NCI-H748 (cell line): ENCODE measurements at regions not wholly inside any gene's neighbourhood (a gene's known extent, or its start where the extent isn't known, plus 50 kb on each side); places are given as distances from the start of the nearest gene placed in this dataset.
"Not testable (repeated sequence)": the region's sequence is repeated elsewhere in the genome, so short reads cannot be mapped to it uniquely, and the experiment has no call there.

ENCODE experiments used
- DNase-seq: peaks from one replicate; lab custom pipeline; 2025; ENCODE audit not compliant: unreplicated experiment; lab: John Stamatoyannopoulos, UW

DNA sequence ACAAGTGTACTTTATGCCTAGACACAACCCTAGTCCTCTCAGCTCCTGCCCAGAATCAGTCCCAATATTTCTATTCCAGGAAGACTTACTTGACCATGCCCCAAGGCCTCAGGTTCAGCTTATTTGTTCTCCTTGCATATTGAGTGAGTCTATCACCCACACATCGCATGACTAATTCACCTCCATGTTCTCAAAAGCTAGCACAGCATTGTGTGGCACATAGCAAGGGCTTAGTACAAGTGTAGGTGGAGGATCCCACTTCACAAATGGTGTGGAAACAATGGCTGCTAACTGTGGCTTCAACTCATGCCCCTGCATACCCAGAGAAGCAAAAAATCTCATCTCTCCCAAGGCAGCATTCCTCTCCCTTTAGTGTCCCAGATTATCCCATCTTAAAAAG, 602.6 kb upstream of the API5 start:
- DNase-seq, result no peak

DNA sequence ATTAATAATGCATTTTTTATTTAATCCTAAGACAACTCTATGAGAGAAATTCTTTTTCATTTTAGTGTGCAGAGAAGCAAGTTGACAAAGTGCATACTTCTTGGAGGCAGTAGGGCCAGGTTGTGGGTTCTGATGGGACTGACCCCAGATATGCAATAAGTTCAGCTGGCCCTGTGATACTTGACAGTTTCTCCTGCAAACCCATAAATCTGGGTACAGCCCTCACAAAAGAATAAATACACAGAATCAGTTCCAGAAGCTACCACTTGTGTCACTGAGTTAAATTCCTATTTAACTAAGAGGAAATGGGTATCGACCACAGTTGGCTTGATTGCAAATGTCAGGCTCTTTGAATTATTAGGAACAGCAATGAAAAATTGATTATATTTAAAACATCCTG, 598.5 kb upstream of the API5 start:
- DNase-seq, result no peak

DNA sequence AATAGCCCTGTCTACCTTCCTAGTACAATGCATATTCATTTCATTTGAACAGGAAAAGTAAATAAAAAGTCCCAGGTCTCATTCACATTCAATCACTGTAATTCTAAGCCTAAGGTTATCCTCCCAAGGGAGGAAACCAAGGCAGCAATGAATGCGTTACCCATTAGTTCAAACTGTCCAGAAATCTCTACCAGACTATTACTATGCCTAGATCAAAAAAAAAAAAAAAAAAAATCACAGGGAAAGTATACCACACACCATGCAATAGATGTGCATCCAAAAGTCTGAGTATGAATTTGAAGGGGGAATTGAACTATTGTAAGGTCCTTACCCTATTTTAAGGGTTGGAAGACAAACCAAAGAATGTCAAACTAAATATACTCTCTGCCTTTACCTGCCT, 598.0 kb upstream of the API5 start:
- no peak for DNase-seq

DNA sequence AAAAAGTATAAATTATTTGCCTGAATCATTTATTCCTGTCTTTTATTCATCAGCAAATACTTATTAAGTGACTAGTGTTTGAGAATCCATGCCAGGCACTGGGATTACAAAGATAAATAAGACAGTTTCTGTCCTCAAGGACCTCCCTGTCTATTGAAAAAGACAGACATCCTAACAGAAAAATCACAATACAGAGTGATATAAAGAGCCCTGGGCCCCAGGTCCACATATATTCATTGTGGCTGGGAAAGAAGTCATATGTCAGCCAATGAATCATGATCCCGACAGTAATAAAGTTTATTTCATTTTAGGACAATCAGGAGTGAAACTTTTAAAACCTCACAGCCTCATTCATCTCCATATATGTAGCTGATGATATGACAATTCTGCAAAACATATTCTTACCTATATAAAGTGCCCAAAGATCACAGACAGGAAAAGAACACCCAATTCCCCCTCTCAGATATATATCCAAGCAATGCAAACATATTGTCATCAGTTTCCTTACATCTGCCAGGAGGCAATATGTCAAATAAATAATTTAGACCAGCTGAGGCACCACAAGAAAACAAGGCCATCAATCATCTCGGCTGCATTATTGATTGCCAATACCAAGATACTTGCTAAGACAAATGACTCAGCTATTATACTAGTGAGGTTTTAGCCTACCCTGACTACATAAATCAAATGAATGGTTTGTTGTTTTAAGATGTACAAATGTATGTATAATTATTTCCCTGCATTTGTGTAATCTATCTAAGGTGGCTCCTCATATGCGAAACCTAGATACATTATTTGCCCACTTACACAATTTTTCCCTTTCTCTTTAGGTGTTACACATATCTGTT, 590.9 kb upstream of the API5 start:
- DNase-seq, result no peak

DNA sequence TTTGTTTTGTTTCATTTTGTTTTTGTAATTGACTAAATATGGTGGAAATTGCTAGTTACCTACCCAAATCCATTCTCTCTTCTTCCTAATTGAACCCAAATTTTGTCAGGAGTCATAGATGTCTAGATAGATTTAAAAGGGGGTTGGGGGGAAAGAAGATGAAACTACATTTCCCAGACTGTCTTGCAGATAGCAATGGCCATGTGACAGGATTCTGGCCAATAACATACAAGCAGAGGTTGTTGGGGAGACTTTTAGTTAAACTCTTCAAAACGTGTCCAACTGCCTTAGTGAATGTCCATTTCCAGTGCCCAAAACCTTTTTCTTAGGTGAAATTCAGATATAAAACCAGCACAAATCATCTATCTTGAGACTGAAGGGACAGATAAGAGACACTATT, 583.9 kb upstream of the API5 start:
- DNase-seq, result no peak

DNA sequence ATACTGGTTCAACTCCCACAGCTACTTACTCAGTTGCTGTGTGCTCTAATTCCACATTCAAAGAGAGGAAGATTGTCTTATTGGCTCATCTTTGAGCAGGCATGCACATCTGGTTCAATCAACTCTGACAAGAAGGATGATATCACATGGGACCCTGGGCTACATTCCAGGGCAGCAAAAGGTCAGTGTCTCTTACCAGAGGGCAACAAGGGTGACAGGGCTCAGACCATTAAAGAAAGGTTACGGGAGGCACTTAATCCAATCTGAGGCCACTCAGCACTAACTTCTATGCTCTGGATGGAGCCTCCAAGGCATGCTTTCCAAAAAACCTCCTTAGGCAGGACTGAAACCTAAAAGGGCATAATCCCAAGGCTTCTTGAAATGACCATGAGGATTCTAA, 549.4 kb upstream of the API5 start:
- DNase-seq, result no peak

DNA sequence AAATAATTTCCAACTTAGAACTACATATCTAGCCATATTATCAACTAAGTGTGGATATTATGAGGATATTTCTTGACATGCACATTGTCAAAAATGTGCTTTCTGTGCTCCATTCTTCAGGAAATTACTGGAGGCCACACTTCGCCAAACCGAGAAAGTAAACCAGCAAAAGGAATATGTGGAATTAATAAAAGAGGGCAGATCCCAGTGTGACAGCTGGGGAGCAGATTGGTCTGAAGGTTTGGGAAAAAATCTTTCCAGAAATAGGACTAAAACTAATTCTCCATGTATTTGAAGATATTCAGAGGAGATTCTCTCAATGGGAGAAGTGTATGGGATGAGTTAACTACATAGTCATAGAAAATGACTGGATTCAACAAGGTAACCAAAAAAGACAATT, 546.9 kb upstream of the API5 start:
- DNase-seq, result no peak

DNA sequence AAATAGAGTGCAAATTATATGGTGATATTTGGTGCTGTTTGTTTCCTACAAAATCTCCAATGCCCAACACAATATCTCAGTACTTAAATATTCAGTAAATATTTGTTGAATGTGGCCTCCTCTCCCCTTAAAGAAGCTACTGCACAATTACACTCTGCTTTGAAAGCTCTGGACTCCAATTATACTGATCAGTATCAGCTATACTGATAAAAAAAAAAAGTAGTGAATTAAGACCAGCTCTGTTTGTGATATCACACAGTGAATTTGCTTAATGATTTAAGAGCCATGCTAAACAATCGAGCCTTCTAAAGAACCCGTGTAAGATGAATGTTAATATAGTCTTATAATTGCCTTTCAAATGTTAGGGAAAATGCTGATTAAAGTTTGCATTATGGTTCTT, 543.2 kb upstream of the API5 start:
- no peak for DNase-seq

DNA sequence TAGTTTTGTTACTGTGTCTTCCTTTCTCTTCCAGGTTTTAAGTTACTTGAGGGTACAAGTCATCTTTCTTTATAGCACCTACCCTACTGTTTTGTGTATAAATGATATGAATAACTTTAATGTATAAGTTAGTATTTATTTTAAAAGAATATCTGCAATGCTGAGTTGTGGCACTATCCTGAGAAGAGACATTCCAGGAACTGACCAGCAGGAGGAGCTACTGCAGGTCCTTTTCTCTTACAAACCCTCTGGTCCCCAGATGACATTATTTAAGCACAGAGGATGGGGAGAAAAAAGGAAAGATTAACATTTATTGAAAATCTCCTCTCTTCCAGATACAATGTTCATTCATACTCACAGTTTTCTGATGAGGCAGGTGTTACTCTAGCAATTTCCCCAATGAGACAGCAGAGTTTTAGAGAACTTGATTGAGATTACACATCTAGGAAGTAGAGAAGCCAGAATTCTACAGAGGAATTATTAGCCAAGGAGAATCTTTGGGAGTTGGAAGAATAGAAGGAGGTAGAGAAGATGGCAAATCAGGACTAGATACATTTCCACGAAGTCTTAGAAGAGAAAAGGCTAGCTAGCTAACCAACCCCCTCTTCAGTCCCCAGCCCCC, 541.2 kb upstream of the API5 start:
- peak; percentile 11 for DNase-seq

DNA sequence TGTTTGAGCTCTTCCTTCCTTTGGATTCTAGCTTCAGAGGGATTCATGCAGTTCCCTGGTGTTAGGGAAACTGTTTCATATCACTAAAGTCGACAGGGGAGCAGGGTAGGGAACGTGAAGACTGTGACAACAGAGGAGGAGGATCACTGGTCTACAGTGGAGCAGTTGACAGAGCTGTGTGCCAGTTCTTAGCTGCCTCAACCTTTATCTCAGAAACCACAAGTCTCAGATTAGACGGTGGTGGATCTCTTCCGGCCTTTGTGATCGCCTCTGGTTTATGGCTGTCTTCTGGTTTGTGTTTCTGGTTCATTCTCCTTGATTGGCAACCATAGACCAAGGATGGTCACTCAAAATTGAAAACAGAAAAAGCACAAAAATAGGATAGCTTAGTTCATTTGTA, 538.9 kb upstream of the API5 start:
- DNase-seq, result no peak

DNA sequence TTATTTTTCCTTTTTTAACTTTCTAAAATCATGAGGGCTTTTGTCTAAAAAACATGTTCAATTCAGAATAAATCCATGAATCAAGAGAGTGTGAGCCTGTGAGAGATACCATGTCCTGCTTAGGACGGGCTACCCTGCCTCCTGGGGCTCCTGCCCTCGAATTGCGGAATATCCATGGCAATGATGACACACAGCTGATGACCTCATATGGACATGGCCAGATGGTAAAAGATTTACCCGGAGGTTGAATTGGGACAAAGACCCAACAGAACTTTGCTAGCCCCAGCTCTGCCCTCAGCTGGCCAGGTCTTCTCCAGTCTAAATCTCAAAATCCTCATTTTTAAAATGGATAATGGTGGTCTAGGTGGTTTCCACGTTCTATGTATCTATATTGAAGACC, 538.1 kb upstream of the API5 start:
- no peak for DNase-seq

DNA sequence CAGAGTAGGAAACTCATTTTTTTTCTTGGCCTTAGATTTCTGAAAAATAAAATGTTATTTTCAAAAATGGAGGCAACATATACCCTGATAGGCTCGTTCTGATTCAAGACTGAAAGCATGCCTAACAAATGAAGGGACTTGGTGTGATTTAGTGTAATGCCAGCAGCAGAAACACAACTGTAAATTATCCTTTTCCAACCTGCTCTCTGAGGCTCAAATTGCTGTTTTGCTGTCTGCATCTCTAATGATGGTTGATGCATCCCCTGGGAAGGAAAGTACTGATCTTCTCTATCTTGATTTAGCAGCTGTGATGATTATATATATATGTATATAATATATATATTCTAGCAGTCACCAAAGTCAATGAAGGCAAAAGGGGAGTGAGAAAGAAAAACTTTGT, 537.2 kb upstream of the API5 start:
- no peak for DNase-seq

DNA sequence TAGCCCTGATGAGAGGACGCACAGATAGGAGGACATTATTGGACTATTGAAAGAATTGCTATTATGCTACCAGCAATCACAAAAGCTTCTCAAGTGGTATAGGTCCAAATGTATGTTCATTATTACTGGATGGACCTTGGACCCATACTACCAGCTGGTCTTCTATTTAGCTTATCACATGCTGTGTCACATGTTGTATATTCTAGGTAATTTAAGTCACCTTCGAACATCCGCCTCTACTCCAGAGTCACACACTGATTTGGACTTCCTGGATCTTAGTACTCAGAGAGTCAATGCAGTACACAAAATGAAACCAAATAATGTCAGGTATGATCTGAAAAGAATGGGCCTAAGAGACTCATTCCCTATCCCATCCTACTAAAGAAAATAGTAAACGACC, 534.0 kb upstream of the API5 start:
- no peak for DNase-seq

DNA sequence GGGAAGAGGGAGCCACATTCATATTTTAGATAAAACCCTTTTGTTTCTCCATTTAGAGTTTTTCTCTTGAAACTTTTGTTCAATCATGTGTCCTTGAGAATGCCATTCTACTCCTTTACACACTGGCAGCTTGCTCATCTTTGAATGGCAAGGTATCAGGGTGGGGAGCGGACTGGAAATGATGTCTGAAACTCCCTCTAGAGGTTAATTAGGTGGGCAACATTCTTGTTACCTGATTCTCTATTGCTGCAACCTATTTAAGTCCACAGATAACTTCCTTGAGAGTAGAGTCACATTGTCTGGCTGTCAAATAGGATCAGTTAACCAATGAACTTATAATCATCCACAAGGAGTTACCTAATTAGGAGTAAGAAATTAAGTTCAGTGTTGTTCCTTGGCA, 533.6 kb upstream of the API5 start:
- no peak for DNase-seq

DNA sequence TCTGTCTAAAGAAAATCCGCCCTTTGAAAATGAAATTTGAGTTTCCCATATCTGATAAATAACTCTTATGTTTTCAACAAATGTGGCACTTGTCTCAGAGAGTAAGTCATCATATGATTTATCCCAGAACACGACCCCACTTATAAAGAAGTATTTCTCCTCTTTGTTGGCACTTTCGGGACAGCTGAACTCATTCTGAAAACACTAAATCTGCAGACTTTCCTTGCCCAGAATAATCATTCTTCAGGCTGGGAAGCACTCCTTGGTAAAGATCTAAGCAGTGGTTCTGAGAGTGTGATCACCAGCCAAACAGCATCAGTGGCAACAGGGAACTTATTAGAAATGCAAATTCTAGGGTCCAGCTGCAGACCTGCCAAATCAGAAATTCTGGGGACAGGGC, 532.2 kb upstream of the API5 start:
- DNase-seq, result no peak

DNA sequence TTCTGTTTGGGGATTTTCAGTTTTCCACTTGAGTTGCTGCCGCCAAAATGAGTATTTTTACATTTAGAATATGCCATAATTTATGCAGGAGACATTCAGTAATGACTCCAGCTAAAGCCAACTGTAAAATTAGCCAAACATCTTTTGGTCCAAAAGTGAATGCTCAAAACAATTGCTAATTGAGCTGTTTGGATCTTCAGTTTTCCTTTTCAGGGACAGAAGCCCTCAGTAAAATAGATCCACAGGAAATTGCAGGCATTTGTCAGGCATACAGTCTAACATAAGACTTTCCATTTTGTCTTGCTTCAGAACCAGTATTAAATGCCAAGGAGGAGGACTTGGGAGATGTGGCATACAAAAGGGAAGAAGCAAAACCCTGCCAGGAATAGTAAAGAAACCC, 524.8 kb upstream of the API5 start:
- no peak for DNase-seq

DNA sequence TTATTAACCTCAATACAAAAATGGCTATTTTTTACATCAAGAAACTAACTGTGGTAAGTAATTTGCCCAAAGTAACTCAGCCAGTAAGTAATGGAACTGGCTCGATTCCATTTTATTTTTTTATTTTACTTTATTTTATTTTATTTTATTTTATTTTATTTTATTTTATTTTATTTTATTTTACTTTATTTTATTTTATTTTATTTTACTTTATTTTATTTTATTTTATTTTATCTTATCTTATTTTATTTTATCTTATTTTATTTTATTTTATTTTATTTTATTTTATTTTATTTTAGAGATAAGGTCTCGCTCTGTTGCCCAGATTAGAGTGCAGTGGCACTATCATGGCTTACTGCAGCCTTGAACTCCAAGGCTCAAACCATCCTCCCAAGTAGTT, 516.3 kb upstream of the API5 start:
- DNase-seq, result not testable (repeated sequence)

DNA sequence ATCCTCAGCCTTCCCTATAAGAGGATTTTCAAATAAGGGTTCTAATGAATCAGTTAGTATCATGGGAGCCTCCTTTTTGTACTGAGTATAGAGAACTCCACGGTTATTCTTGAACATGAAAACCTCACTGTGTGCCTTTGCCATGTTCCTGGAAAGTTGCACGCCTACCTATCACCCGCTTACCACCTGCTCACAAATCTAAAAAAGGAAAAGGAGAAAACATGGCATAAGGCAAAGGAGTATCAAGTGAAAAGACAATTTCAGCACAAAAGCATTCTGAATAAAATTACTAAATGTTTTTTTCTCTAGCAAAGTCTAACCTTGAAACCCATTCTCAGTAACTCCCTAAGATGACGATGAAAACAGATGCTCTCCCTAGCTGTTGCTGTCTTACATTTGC, 511.8 kb upstream of the API5 start:
- DNase-seq, result no peak

DNA sequence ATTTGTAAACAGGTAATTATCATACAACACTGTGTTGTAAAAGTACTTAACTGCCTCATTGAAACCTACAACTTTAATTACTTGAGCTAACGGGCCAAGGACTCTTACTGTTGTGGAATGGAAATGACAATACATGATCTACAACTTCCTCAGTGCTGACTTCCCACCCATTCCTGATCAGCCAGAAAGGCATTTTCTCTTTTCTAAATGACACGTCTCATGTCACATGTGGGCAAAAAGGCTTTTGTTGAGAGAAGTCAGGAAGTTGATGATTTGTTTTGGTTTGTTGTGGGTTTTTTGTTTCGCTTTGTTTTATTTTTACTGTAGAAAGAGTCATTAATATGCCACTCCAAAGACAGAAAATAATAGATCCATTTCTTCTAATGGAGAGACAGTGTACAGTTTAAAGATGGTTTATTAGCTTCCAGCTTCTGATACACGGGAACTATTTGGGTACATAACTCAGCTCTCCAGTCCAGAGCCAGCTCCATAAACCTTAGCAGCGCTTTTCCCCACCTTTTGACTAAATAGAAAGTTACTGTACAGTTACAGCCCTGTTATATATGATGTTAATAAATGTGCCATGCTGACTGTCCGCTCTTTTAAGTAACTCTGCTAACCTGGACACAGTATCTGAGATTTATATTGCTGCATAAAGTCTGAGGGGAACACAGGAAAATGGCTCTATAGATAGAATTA, 509.4 kb upstream of the API5 start:
- DNase-seq, result no peak

DNA sequence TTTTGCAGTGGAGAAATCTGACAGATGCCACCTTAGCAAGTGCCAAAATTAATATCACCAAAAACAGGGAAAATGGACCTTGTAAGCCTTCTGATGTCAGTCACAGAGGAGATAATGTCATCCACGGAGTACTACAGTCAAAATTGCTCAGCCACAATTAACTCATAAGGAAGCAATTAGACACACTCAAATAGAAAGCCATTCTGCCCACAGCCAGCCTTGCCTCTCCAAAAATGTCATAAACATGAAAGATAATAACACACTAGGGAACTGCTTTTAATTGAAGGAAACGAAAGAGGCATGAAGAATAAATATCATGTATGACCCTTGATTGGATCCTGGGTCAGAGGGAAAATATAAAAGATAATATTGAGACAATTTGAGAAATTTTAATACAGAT, 505.6 kb upstream of the API5 start:
- DNase-seq, result no peak

DNA sequence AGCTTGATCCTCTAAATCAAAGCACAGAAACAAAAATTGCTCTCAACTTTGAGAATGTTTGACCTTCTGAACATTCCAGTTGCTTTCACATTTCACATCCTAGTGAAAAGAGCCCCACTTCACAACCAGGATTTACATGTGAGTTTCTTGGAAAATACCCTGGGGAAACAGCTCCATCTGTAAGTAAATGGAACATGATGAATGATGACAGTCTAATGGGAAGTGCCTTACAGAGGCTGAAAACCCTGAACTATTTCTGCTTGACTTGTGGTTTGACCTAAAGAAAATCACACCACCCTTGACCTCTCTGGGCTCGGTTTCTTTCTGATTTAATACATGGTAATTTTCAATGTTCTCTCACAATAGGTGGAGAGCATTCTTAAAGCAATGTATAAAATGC, 499.4 kb upstream of the API5 start:
- DNase-seq, result no peak

DNA sequence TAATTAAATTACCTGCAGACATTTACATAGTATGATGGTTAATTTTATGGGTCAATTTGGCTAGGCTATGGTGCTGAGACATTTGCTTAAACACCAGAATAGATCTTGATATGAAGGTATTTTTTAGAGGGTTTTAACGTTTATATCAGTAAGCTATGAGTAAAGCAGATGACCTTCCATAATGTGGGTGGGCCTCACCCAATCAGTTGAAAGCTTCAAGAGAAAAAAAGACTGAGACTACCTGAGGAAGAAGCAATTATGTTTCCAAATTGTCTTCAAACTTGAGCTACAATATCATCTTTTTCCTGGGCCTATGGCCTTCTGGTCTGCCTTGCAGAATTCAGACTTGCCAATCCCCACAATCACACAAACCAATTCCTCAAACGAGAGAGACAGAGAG, 498.8 kb upstream of the API5 start:
- DNase-seq, result no peak
